GM12891 (cell line): ENCODE measurements at regions not wholly inside any gene's neighbourhood (a gene's known extent, or its start where the extent isn't known, plus 50 kb on each side); places are given as distances from the start of the nearest gene placed in this dataset.

Experiments
- DNase-seq: peaks from one replicate; pipeline ENCODE4 v3.0.0; 2011; ENCODE audit warnings: low spot score; ENCODE audit not compliant: insufficient read length
- FAIRE-seq: peaks from 2 replicates; lab custom pipeline; 2011; peaks lifted over from hg19 to GRCh38; lab: Jason Lieb, UNC
- PAX5 ChIP-seq: IDR thresholded peaks from 2 replicates; pipeline ENCODE4 v1.6.1; 2011; ENCODE audit warnings: low read length, moderate library complexity, mild to moderate bottlenecking; ENCODE audit not compliant: insufficient read depth, severe bottlenecking
- POLR2A ChIP-seq: IDR thresholded peaks from 2 replicates; pipeline ENCODE4 v1.6.1; 2011; ENCODE audit warnings: low read depth, low read length, control low read depth
- POLR2AphosphoS5 ChIP-seq: IDR thresholded peaks from 2 replicates; pipeline ENCODE4 v1.6.1; 2011; ENCODE audit warnings: low read depth, low read length, control low read depth
- POU2F2 ChIP-seq: IDR thresholded peaks from 2 replicates; pipeline ENCODE4 v1.6.1; 2011; ENCODE audit warnings: low read depth, mild to moderate bottlenecking, control low read depth, low read length, moderate library complexity
- SPI1 ChIP-seq: IDR thresholded peaks from 2 replicates; pipeline ENCODE4 v1.6.1; 2011; ENCODE audit warnings: low read depth, low read length, control low read depth
- TAF1 ChIP-seq: IDR thresholded peaks from 2 replicates; pipeline ENCODE4 v1.6.1; 2011; ENCODE audit warnings: low read depth, low read length, control low read depth

- FAIRE-seq (no peak), DNase-seq (no peak)
- TF ChIP-seq PAX5 = no peak
- TF ChIP-seq TAF1 = no peak
- TF ChIP-seq POLR2AphosphoS5 = no peak
- no peak for TF ChIP-seq POU2F2
- no peak for TF ChIP-seq SPI1
These were observed 1074.2 kb upstream of the WWC1 start for GRCh38 chr5:167217097-167217743.

GRCh38 chr5:167219298-167219697, 1072.1 kb upstream of the WWC1 start:
- FAIRE-seq = no peak
- no peak for DNase-seq
- TF ChIP-seq TAF1 (no peak), POU2F2 (no peak), PAX5 (no peak), POLR2A (no peak), SPI1 (no peak), POLR2AphosphoS5 (no peak)

- TF ChIP-seq POU2F2 (no peak), POLR2AphosphoS5 (no peak), POLR2A (no peak), PAX5 (no peak), TAF1 (no peak), SPI1 (no peak)
- no peak for FAIRE-seq
- no peak for DNase-seq
These were observed 1065.1 kb upstream of the WWC1 start for GRCh38 chr5:167226386-167226785.

- TF ChIP-seq TAF1 (no peak), PAX5 (no peak), POLR2AphosphoS5 (no peak), POU2F2 (no peak), SPI1 (no peak), POLR2A (no peak)
- no peak for FAIRE-seq
These were observed 1063.3 kb upstream of the WWC1 start for GRCh38 chr5:167228134-167228533.

GRCh38 chr5:167229751-167230150, 1061.7 kb upstream of the WWC1 start:
- DNase-seq (no peak), FAIRE-seq (no peak)
- TF ChIP-seq POLR2A = no peak

More at GRCh38 chr5:167228134-167228533, 1063.3 kb upstream of the WWC1 start:
- DNase-seq = no peak

GRCh38 chr5:167230414-167230813, 1061.0 kb upstream of the WWC1 start:
- DNase-seq (no peak), FAIRE-seq (no peak)
- TF ChIP-seq POU2F2 (no peak), PAX5 (no peak), POLR2A (no peak), POLR2AphosphoS5 (no peak), TAF1 (no peak), SPI1 (no peak)

GRCh38 chr5:167232675-167233311, 1058.7 kb upstream of the WWC1 start:
- DNase-seq (no peak), FAIRE-seq (no peak)
- TF ChIP-seq PAX5 (no peak), POU2F2 (no peak), TAF1 (no peak), POLR2AphosphoS5 (no peak), SPI1 (no peak), POLR2A (no peak)

- DNase-seq (no peak), FAIRE-seq (no peak)
- no peak for TF ChIP-seq TAF1
- TF ChIP-seq PAX5 = no peak
- TF ChIP-seq POLR2A = no peak
- no peak for TF ChIP-seq POU2F2
- no peak for TF ChIP-seq SPI1
- TF ChIP-seq POLR2AphosphoS5 = no peak
These were observed 1057.8 kb upstream of the WWC1 start for GRCh38 chr5:167233507-167234220.

- no peak for FAIRE-seq
- no peak for DNase-seq
- TF ChIP-seq PAX5 (no peak), SPI1 (no peak), POU2F2 (no peak)
These were observed 1049.9 kb upstream of the WWC1 start for GRCh38 chr5:167241436-167242067.

- FAIRE-seq (no peak), DNase-seq (no peak)
- TF ChIP-seq POLR2A = no peak
- TF ChIP-seq TAF1 = no peak
- TF ChIP-seq SPI1 = no peak
- no peak for TF ChIP-seq POU2F2
- no peak for TF ChIP-seq POLR2AphosphoS5
- TF ChIP-seq PAX5 = no peak
These were observed 1048.7 kb upstream of the WWC1 start for GRCh38 chr5:167242701-167243100.
